GM18505 (cell line): ENCODE measurements at regions not wholly inside any gene's neighbourhood (a gene's known extent, or its start where the extent isn't known, plus 50 kb on each side); places are given as distances from the start of the nearest gene placed in this dataset.

ENCODE experiments used
- ATAC-seq: cut with Tn5 transposase; IDR thresholded peaks from one replicate; pipeline ENCODE4 v1.9.1; 2021; ENCODE audit not compliant: unreplicated experiment
- POLR2A ChIP-seq: IDR thresholded peaks from 4 replicates; pipeline ENCODE4 v1.6.1; 2011; ENCODE audit warnings: borderline replicate concordance; ENCODE audit not compliant: insufficient read depth, insufficient read length; ENCODE audit errors: extremely low read depth

DNA sequence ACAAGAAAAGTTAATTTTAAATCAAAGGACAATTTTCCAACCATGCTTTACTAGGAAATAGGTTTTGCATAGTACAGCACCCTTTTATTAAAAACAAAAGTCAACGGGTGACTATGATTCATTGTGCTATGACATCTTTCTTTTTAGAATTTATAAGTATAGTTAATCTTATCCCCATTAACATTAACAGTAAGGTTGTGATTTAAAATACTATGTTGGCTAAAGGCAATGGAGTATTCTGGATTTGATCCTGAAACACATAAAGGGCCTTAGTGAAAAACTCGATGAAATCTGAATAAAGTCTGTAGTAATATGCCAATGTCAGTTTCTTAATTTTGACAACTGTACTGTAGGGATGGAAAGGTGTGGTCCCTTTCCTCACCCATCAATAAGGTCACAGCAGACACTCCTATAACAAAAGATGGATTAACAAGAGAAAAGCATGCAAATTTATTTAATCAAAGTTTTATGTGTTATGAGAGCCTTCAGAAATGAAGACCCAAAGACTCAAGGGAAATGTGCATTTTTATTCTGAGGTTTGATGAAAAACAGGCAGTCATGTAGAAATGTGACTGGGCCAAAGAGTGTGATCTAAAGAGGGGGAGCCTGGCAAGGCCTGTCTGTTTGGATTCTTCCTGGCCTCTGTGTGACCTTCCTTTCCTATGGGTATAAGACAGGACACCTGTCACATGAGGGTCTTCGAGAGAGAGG is 731.4 kb downstream of the TSN start:
- no peak for ATAC-seq
- TF ChIP-seq POLR2A: no peak

DNA sequence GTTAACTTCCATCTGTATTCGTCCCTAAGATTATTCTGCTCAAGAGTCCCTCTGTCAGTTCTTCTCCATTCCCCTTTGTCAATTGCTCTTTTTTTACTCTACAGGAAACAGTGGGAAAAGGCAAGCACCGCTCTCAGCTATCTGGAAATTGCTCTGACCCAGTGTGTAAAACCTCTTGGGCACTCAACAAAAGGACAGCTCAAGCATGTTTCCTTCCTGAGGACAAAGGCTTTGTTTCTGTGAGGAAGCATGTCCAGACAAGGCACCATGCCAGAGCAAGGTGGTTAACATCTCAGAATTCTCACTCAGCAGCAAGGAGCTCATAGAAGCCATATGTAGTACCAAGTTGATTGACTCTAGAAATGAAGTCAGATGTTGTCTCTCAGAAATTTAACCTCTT is 735.6 kb downstream of the TSN start:
- no peak for ATAC-seq
- TF ChIP-seq POLR2A: no peak

- TF ChIP-seq POLR2A: no peak
- ATAC-seq: no peak
Measured at GRCh38 chr2:122500316-122501105, 745.1 kb downstream of the TSN start.

DNA sequence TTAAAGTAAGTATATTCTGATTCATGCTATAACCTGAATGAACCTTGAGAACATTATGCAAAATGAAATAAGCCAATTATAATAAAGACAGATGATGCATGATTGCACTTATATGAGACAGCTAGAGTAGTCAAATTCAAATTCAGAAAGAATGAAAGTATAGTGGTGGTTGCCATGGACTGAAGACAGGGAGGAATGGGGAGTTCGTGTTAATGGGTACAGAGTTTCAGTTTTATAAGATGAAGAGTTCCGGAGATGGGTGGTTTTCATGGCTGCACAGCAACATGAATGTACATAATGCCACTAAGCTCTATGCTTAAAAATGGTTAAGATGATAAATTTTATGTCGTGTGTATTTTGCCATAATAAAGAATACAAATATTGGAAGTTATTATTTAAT is 751.2 kb downstream of the TSN start:
- no peak for ATAC-seq
- no peak for TF ChIP-seq POLR2A

DNA sequence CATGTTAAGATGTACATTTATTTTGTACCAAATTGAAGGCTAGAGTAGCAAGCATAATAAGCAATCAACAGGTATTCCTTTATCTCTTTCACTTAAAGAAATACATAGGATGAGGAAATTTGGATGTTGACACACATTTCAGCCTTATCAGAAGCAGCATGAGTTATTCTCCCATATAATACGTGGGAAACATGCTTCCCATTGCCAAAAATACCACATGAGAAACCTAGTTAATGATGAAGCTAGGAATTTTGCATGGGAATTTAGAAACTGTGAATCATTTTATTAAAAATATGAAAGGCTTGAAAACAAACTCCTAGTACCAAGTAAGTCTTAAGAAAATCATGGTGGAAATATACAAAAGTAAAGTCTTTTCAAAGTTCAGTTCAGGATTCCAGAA is 751.8 kb downstream of the TSN start:
- TF ChIP-seq POLR2A: no peak
- no peak for ATAC-seq

DNA sequence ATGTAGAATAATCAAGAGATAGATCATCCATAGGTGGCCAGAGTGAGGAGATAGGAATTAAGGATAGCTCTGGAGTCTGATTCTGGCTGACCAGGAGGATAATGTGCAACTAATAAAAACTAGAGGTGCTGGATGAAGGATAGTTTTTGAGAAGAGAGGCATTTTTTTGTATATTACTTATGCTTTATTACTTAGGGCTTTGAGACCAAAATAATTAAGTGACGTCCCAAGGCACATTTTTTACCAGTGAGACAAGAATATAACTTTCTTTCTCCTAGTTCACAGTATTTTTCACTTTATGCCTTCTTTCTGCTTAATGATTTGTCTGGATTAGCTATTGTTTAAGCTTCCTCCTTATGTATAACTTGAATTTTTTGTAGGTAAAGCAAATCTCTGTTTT is 756.6 kb downstream of the TSN start:
- no peak for TF ChIP-seq POLR2A
- ATAC-seq: no peak

DNA sequence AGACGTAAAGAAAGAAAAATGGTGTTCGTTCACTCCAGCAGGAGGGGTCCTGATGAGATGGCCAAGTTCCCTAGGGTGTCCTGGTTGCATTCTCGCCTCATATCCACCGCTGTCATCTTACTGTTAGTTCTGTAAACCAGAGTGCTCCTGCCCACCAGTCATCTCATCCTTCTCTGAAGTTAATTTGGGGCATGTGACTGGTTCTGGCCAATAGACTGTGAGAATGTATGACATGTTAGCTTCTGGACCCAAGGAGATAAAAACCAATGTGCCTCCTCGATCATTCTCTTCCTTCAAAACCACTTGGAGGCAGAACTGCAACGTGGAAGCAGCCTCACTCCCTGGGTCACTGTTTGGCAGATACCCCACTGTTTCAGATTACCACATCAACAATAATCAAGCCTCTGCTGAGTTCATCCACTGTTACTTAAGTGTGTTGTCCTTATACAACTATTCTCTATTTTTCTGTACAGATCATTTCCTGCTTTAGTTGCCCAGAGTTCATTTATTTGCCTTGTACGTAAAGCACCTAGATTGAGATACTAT is 759.1 kb downstream of the TSN start:
- TF ChIP-seq POLR2A: no peak
- ATAC-seq: no peak

GRCh38 chr2:122515731-122516290 is 760.4 kb downstream of the TSN start:
- ATAC-seq: no peak
- TF ChIP-seq POLR2A: no peak

- TF ChIP-seq POLR2A: no peak
- no peak for ATAC-seq
Measured at GRCh38 chr2:122516775-122517174, 761.3 kb downstream of the TSN start.

DNA sequence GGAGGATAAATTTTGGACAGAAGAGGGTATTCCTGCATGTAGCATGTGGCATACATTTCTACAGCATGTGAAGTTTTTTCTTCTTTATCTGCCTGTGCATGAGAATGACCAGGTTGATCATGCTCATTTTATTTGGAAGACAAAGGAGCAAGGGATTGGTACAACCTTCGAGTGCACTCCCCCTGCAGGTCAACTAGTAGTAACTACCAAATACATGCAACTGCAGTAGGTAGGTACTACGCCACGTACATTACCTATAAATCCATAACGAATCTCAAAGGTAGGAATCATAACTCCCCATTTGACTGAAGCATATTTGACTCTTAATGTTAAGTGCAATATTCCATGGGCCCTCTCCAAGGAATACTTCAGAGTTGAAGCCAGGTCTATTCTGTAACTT is 763.9 kb downstream of the TSN start:
- TF ChIP-seq POLR2A: no peak
- no peak for ATAC-seq

- no peak for TF ChIP-seq POLR2A
- ATAC-seq: no peak
Measured at GRCh38 chr2:122519821-122520611, 764.6 kb downstream of the TSN start.

GRCh38 chr2:122523143-122523542 is 767.7 kb downstream of the TSN start:
- ATAC-seq: no peak
- TF ChIP-seq POLR2A: no peak

DNA sequence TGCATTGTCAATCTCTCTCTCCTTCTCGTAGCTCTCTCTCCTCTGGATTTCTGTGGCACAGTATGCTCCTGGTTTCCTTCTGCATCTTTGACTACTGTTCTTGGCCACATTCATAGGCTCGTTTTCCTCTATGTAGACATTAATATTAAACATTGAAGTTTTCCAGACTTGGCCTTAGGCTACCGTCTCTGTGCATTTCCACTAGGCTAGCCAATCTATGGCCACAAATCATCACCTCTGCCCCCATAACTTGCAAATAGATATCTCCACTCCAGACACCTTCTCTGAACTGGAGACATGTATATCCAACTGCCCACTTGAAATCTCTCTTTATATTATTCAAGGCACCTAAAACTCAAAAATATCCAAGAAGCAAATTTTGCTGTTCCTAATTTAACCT is 768.5 kb downstream of the TSN start:
- no peak for ATAC-seq
- no peak for TF ChIP-seq POLR2A

DNA sequence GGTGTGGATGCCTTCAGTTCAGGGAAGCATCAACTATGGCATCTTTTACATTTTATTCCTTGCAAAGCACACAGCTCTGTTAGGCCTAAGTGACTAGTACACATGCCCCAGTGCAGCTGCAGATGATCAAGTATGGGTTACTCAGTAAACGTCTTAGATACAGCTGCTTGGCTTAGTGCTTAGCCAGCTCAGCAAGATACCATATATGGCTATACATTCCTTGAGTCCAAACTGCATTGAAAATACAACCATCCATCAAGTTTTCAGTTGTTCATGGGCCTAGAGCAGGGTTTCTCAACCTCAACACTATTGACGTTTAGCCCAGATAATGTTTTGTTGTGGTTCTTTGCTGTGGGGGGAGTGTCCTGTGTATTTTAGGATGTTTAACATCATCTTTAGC is 769.9 kb downstream of the TSN start:
- TF ChIP-seq POLR2A: no peak
- ATAC-seq: no peak

- ATAC-seq: no peak
- no peak for TF ChIP-seq POLR2A
Measured at GRCh38 chr2:122528061-122528460, 772.6 kb downstream of the TSN start.
